Vagina (tissue), 2 donors: ENCODE measurements at regions not wholly inside any gene's neighbourhood (a gene's known extent, or its start where the extent isn't known, plus 50 kb on each side); places are given as distances from the start of the nearest gene placed in this dataset.

Source experiments
- POLR2A ChIP-seq, 2 donors: fragments of 450-650 bp; IDR thresholded peaks; one replicate each; pipeline ENCODE4 v1.6.1; 2017; ENCODE audit warnings: antibody characterized with exemption in 2 of 2, mild to moderate bottlenecking in 2 of 2, moderate library complexity in 2 of 2
- POLR2AphosphoS5 ChIP-seq, 2 donors: sonication (generic); formaldehyde crosslinking; IDR thresholded peaks; one replicate each; pipeline ENCODE4 v1.9.0; 2017; ENCODE audit warnings: antibody characterized with exemption in 2 of 2, mild to moderate bottlenecking in 2 of 2, low read depth in 1 of 2; ENCODE audit not compliant: insufficient read depth in 1 of 2
- TF ChIP-seq, protein P1 (sequence below), 3 experiments: fragments of 450-650 bp in 2 of 3; fragments of 200-600 bp in 1 of 3; sonication (generic) in 1 of 3; IDR thresholded peaks; one replicate each; pipeline ENCODE4 v1.5.1; 2017 to 2019; ENCODE audit warnings: antibody characterized with exemption in 3 of 3, mild to moderate bottlenecking in 2 of 3, moderate library complexity in 2 of 3

DNA sequence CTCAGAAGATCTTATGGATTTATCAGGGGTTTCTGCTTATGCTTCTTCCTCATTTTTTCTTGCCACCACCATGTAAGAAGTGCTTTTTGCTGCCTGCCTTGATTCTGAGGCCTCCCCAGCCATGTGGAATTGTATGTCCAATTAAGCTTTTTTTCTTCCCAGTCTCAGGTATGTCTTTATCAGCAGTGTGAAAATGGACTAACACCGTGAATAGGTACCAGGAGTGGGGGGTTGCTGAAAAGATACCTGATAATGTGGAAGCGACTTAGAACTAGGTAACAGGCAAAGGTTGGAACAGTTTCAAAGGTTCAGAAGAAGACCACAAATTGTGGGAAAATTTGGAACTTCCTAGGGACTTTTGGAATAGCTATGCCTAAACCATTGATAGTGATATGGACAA is 1222.5 kb upstream of the NUDT12 start:
- TF ChIP-seq POLR2A (IDR thresholded peaks at IDR 0.05), result no peak
- TF ChIP-seq, protein P1, sequence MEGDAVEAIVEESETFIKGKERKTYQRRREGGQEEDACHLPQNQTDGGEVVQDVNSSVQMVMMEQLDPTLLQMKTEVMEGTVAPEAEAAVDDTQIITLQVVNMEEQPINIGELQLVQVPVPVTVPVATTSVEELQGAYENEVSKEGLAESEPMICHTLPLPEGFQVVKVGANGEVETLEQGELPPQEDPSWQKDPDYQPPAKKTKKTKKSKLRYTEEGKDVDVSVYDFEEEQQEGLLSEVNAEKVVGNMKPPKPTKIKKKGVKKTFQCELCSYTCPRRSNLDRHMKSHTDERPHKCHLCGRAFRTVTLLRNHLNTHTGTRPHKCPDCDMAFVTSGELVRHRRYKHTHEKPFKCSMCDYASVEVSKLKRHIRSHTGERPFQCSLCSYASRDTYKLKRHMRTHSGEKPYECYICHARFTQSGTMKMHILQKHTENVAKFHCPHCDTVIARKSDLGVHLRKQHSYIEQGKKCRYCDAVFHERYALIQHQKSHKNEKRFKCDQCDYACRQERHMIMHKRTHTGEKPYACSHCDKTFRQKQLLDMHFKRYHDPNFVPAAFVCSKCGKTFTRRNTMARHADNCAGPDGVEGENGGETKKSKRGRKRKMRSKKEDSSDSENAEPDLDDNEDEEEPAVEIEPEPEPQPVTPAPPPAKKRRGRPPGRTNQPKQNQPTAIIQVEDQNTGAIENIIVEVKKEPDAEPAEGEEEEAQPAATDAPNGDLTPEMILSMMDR (IDR thresholded peaks at IDR 0.05), result no peak
- TF ChIP-seq POLR2AphosphoS5 (IDR thresholded peaks at IDR 0.05; ENCODE audit: insufficient read depth in 1 of 2, low read depth in 1 of 2), result no peak
